Keratinocyte (primary cell): ENCODE measurements at regions not wholly inside any gene's neighbourhood (a gene's known extent, or its start where the extent isn't known, plus 50 kb on each side); places are given as distances from the start of the nearest gene placed in this dataset.

ENCODE experiments used
- EZH2 ChIP-seq: IDR thresholded peaks from one replicate; pipeline ENCODE4 v1.6.1; 2012; ENCODE audit warnings: inconsistent platforms, mild to moderate bottlenecking, low read length, moderate library complexity
- TF ChIP-seq, protein P1 (sequence below), 3 experiments: IDR thresholded peaks in 1 of 3; conservative IDR thresholded peaks in 1 of 3; optimal IDR thresholded peaks in 1 of 3; 2 replicates in 2 of 3; 3 replicates in 1 of 3; pipeline versions ENCODE3 to v1.5.1; 2011; ENCODE audit warnings: low read length in 3 of 3, mild to moderate bottlenecking in 3 of 3, moderate library complexity in 2 of 3, control low read depth in 1 of 3, inconsistent platforms in 1 of 3; ENCODE audit not compliant: insufficient read depth in 2 of 3; ENCODE audit errors: extremely low read depth in 1 of 3

DNA sequence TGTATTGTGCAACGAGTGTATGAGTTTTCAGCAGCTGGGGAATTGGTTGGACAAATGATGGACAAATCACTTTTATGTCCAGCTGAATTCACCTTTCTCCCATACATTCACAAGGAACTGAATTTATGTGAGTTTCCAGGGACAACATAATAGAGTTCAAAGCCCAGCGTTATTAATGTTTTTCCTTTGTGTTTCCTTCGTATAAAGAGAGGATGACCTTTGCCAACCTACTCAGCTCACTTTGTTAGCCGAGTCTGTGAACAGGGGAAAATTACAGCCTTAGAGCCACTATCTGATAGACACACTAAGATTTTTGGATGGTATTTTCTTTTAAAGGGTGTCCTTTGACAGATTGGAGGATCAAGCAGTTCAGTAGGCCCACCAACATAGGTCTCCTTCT is 352.5 kb downstream of the KIF4B start:
- TF ChIP-seq, protein P1, sequence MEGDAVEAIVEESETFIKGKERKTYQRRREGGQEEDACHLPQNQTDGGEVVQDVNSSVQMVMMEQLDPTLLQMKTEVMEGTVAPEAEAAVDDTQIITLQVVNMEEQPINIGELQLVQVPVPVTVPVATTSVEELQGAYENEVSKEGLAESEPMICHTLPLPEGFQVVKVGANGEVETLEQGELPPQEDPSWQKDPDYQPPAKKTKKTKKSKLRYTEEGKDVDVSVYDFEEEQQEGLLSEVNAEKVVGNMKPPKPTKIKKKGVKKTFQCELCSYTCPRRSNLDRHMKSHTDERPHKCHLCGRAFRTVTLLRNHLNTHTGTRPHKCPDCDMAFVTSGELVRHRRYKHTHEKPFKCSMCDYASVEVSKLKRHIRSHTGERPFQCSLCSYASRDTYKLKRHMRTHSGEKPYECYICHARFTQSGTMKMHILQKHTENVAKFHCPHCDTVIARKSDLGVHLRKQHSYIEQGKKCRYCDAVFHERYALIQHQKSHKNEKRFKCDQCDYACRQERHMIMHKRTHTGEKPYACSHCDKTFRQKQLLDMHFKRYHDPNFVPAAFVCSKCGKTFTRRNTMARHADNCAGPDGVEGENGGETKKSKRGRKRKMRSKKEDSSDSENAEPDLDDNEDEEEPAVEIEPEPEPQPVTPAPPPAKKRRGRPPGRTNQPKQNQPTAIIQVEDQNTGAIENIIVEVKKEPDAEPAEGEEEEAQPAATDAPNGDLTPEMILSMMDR (optimal IDR thresholded peaks at IDR 0.05 in 1 of 3, IDR thresholded peaks at IDR 0.05 in 1 of 3, conservative IDR thresholded peaks at IDR 0.05 in 1 of 3; ENCODE audit: extremely low read depth in 1 of 3, insufficient read depth in 2 of 3, low read length in 3 of 3), result no peak
- TF ChIP-seq EZH2, result no peak
